Medulla oblongata (tissue), 1 donor: ENCODE measurements at regions not wholly inside any gene's neighbourhood (a gene's known extent, or its start where the extent isn't known, plus 50 kb on each side); places are given as distances from the start of the nearest gene placed in this dataset.

ENCODE experiments used
- DNase-seq: peaks from one replicate; pipeline ENCODE4 v3.0.0-alpha.2; 2015; ENCODE audit errors: extremely low spot score

DNA sequence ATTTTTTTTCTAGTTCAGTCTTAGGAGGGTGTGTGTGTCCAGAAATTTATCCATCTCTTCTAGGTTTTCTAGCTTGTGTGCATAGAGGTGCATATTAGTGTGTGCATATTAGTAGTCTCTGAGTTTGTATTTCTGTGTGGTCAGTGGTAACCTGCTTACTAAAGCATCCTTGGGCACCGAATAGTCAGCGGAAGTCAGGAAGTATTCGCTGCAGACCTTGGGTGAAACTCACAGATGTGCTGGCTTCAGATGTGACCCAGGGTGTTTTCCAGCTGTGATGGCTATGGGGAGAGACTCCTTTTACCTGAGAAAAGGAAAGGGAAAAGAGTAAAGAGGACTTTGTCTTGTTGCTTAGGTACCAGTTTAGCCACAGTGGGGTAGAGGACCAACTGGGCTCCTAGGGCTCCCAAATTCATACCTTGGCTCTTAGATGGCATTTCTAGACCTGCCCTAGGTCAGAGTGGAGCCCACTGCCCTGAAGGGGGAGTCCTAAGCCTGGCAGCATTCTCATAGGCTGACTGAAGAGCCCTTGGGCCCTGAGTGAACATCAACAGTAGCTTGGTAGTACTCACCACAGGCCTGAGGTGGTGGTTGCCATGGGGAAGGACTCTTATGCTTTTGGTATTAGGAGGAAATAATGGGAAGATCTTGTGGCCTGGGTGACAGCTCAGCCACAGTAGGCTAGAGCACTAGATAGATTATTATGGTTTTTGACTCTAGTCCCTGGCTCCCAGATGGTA, 286.0 kb upstream of the ZPLD1 start:
- no peak for DNase-seq

DNA sequence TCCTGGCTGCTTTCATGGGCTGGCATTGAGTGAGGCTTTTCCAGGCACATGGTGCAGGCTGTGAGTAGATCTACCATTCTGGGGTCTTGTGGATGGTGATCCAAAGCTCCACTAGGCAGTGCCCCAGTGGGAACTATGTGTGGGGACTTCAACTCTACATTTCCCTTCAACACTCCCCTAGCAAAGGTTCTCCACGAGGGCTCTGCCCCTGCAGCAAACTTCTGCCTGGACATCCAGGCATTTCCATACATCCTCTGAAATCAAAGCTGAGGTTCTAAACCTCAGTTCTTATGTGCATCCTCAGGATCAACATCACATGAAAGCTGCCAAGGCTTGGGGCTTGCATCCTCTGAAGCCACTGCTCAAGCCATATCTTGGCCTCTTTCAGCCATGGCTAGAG, 282.9 kb upstream of the ZPLD1 start:
- DNase-seq: no peak

DNA sequence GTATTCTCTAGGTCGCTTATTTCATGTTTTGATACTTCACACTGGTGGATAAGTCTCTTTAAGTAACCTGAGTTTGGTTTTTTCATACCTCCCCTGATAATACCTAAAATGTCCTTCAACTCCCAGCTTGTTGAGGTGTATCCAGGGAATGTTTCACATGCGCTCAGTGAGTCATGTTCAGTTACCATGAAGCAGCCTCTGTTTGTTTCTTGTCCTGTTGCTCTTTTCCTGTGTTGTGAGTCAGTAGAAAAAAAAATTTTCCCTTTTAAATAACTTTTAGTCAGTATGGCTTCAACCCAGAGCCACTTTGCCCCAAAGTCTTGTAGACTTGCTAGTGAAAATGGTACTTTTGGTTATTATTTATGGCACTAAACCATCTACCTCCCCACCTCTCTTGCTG, 278.4 kb upstream of the ZPLD1 start:
- no peak for DNase-seq

DNA sequence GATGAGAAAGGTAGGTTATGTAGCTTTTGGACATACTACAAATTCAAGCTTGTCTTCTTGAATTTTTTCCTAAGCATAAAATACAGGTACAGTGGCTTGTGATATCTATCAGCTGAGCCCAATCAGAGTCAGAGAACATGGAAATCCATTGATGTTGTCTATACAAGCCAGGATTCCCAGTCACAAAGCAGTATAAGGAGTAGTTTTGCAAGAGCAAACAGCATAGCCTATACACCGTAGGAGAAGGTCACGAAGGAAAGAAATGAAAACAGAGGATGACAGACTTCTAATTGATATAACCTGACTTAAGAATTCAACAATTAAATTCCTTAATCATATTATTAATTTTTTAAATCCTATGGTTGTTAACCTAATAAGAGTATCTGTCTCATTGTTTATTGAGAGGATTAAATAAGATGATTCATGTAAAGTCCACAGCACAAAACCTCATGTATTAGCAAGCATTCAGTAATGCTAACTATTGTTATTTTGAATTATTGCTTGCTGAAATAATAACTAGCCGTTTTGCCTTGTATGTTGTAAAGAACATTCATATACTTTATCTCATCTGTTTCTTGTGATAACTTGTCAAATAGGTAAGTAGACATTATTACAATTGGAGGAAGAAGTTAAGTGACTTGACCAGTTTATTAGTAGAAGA, 276.6 kb upstream of the ZPLD1 start:
- no peak for DNase-seq

DNA sequence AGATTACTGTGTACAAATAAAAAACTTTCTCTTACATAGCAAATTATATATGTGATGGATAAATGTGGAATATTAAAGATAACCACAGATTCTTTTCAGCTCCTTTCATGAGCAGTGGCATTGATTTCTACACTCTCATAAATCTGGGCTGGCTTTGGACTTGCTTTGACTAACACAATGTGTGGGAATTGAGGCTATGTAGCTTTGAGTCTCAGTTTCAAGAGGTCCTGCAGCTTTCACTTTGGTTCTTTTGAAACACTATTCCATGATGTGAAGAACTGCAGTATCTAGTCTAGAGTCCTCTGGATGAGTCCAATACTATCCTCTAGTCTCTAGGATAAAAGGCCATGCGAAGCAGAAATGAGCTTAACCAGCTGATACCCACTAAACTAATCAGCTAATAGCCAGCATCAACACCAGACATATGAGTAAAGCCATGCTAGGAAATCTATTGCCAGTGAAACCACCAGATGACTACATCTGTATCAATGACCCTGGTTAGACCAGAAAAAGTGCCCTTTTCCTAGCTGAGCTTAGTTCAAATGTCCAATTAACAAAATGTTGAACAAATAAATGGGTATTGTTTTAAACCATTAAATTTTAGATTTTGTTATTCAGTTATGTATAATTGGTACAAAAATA, 274.9 kb upstream of the ZPLD1 start:
- no peak for DNase-seq

DNA sequence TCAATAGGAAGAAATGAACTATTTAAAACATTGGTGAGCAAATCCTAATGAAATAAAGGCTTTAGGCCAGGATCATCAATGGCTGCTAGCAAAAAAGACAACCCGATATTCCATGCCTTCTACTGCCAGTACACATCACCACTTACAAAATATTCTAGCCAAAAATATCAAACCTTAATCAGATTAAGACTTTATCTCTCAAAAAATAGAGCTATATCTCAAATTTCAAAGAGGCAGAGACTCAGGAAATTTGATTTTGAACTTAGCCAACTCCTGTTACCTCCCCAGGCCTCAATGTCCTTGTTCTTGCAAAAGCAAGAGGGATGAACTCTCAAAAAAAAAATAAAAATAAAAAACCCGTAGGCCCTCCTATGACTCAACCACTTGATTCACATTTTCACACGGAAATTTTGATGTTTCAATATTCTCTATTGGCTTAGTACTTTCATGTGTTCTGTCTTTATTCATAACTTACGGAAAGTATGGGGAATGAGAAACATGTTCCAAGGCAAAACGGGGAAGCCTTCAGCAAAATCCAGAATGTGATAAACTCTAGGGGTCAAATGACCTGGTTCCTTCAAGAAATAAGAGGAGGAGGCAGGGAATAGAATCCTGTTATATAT, 273.3 kb upstream of the ZPLD1 start:
- no peak for DNase-seq

DNA sequence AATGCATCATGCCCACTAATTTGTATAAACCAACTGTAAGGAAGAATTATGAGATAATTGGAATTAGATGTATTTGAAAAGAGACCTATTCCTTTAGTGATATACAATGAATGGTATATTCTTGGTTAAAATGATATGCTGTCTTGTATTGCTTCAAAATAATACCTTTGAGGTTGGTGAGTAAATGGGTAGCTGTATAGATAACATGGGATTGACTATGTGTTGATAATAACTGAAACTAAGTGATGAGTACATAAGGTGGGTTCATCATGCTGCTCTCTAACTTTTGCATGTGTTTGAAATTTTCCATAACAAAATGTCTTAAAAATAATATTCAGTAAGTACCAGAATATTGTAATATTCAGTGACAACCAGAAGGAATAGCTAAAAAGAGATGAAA, 272.6 kb upstream of the ZPLD1 start:
- no peak for DNase-seq

DNA sequence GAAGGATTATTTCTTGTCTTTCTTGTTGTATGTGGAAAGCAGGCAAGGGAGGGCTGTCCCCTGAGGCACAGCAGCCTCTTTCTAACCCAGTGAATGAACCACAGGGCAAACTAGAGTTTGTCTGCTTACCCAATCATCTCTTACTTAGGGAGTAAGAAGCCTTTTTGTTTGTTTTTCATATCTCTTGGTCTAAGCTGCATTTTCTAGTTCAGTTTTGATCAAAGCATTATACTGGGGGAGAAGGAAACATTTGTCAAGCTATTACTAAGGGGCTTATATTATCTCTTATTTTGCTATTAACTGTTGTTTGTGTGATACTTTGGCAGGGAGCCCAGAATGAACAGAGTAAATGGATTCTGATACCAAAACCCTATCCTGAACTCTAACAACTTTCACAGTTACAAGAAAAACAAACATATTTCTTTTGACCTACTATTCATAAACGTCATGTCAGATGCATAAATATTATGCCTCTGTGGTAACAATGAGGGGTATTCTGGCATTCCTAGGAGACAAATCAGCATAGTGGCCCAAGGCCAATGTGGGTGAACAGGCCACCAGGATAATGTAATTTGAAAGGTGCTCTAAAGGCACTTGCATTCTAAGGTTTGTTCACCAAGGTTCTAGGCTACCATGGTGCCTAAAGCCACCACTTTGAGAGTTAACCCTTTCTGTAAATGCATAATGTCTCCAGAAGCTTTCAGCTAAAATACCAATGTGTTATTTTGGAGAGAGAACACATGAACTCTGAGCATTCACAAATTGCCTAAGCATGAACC, 271.6 kb upstream of the ZPLD1 start:
- peak; percentile 13 for DNase-seq

DNA sequence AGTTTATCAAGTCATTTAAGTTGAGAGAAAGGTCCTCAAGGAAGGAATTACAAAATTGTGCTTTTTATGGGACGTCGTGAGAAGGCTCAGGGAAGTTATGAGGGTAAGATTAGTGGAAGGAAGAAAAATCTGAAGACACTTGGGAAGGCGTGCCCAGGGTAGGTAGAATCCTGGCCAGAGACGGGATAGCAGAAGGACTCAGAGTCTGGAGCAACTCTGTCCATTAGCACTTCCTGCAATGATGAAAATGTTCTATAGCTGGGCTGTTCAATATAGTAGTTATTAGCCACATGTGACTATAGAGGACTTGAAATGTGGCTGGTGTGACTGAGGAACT, 271.0 kb upstream of the ZPLD1 start:
- no peak for DNase-seq

DNA sequence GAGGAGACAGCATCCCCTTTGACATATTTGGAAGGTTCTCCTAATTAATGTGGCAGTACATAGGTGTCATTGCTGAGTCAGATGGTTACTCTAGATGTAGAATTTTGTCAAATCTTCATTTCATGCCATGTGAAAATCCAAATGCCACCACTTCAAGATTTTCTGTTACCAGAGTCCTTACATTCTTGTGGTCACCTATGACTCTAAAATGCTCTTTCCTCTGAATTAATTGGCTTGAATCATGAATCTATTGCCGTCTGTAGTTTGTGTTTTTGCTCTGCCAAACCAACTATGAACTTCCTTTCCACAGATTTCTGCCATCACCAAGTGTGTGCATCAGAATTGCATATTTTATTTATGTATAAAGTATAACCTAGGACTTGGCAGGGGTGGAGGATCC, 269.4 kb upstream of the ZPLD1 start:
- no peak for DNase-seq

DNA sequence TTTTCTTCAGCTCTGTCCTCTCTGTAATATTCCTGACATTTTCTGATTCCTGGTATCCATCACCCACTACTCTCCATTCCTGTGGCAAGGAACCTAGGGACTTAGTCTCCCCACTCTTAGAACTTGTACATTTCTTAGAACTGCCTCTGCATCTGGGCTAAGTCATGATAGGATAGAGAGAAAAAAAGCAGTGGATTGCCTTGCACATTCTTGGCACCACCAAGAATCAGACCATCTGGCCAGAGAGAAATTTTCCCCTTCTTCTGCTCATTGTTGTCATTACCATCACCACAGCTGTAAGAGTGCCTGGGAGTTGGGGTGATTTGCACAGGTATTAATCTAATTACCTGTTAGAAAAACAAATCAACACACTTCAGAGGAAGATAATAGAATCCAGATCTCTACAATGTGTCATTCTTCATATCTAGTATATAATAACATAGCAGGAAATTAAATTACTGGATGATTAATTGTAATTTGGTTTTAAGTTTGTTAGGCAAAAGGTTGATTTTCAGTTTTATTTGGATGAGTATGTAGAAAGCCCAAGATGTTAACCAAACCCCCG, 264.8 kb upstream of the ZPLD1 start:
- no peak for DNase-seq

DNA sequence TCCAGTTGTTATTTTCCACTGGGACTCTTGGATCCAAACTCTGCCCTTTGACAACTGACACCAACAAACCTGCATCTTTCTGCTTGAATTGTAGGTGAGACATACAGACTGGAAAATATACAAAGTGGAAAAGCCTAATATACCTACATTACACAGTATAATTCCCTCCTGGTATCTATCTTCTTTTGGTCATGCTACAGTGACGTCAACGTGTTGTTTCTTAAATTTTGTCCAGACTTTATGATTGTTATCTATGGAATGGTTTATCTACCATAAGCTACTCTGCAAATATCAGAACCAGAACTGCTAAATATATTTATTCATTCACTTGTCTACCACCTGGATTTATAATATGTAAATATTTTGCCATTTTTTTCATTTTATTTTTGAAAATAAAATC, 264.3 kb upstream of the ZPLD1 start:
- DNase-seq: no peak

DNA sequence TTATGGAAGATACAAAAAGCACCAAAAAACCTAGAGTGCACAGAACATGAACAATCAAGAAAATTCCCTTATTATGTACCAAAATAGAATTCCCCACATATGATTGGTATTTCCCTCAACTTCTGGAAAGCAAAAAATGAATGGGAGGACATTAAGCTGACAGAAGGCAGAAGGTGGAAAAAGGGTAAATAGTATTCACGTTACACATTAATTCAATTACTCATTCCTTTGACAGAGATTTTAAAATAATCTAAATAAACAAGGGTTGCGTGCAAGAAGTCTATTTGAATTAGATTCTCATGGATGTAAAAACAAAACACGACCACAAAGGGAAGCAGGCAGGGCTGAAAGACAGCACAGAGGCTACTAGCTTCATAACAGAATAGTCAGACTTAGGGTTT, 260.5 kb upstream of the ZPLD1 start:
- DNase-seq: no peak

DNA sequence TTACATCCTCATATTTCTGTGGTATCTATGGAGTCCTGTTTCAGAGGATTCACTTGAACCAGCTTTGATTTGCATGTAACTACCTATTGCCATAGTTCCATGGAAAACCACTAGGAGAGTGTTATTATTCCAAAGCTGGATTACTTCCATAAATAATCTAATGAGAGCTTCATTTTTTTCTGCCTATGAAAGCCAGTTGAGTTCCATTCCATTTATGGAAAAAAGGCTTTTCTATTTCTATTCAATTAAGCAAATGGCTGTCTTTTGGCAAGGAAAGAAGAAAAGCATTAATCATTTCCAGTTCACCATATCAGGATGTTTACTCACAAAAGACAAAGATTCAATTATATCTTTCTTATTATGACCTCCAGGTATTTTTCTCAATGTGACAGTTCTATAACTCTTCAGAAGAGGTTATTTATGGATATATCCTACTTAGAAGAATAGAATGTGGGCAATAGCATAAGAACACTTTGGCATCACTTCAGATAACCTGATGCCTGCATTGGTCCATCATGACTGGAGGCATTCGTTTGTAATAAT, 259.9 kb upstream of the ZPLD1 start:
- DNase-seq: no peak

DNA sequence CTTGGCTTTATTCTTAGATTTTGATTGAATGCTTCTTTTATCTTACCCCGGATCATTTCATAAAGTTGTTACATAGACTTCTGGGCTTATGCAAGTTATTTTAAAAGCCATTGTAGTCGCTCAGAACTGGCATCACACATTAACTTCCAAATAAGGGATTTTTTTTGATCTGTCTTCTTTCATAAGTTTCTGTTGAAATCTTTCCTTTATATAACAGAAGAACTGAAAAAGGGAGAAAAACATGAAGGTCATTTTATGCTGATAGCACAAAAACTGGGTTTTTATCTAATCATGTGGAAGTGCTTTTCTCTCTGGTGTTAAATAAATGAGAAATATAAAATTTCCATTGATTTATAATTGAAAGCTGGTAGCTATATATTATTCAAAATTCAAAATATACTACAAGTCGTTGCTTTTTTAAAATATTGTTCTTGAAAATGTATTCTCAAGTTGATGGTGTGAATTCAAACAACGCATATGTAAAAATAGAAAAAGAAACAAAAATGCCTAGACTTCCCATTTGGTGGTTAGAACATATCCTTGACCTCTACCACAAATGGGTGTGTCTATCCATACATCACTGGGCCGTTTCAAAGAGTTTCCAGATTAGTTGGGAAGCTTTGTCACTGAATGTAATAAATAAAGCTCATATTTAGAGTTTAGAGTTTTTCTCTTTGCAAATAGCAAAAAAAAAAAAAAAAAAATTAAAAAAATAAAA, 258.3 kb upstream of the ZPLD1 start:
- DNase-seq: no peak

DNA sequence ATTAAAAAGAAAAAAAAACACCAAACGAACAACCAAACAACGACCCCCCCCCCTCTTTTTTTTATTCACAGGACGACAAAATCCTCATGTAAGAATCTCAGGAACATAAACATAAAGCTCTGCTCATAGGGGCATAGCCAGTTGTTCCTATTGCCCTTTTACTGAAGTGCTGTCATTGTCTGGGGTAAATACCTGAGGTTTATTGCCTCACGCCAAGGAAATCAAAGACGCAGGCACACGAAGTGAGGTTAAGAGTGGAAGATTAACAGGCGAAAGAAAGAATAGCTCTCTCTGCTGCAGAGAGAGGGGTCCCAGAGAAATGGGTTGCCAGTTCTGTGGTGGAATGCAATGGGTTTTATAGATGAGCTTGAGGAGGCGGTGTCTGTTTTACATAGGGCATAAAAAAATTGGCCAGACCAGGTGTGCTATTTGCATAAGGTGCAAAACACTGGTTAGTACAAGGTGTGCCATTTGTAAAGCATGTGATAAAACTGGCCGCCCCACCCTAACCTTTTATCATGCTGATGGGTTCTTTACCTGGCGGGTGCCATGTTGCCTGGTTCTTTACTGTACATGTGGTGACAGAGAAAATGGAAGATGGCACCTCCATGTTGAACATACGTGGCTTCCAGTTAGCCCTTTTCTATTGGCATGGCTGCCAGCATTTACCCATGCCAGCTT, 257.6 kb upstream of the ZPLD1 start:
- no peak for DNase-seq

DNA sequence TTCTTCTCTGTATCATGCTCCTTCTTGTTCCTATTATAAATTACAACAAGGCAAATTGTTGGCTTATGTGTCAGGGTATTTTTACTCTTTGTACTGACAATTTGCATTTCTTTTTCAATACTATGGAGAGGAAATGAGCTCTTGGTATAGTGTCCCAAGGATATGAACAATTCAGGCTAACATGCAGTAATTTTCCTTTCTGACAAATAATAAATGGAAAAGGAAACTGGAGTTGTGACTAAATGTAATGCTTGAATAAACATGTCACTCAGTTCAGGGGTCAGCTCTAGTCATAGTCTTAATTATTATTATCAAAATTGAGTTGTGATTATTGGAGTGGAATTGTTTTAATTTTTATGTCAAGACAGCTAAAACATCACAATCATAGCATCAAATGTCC, 256.0 kb upstream of the ZPLD1 start:
- DNase-seq: no peak

DNA sequence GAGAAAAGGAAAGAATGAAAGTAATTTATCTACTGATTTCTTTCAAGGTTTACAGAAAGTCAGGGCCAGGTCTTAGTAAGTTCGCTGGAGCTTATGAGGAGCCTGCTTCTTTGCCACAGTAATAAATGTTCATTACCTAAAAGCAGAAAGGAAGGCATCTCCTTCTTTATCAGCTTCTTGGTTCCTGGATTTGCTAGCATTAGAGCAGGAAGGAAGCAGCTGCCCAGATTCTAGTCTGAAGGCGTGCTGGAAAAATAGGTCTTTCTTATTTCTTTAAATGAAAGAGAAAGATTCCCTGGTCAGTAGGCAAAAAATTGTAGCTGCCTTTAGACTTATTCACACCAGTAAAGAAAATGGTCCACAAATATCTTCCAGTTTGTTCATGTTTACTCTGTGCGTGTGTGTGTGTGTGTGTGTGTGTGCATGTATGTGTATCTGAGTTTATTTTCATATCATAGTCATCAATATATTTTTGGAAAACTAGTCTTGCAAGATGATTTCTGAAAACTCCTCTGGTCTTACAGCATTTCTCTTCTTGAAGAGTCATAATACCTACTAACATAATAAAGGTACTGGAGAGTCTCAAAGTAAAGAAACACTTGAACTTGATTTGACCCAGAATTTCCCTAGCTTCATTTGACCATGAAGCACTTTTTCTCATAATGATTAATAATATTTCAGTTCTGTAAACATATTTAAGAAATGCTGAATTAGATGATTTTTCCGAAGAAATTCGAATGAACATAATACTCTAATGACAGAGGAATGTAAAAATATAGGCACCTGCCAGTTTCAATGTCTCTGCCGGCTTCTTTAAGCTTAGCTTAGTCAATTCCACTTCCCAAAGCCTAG, 255.3 kb upstream of the ZPLD1 start:
- no peak for DNase-seq

DNA sequence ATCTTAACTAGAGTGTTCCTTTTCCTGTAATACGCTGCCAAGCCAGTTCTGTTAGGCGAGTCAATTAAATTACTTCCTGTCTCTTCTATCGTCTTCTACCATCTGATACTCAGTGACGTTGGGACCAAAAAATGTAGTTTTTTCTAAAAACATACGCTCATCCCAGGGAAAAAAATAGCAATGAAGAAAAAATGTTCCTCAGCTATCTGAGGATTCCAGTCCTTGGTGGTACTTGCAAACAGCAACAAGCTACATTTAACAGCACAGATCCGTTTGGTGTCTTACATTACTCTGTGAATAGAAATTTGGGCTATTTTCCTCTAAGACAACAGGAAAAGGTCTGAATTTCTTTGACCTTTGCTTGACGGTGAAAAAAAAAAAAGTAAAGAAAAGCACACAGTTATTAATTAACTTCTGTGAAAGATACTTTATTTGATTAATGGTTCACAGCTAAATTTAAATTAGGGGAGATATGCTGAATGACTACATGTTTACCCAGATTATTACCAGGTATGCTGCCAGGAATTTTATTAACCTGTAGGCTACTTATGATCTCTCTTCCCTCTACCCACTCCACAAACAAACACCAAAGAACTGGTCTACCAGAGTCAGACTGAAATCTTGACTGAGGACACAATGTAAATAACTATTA, 254.4 kb upstream of the ZPLD1 start:
- DNase-seq: no peak
